SU-DHL-6 (cell line): ENCODE measurements at regions not wholly inside any gene's neighbourhood (a gene's known extent, or its start where the extent isn't known, plus 50 kb on each side); places are given as distances from the start of the nearest gene placed in this dataset.

Experiments
- EZH2phosphoT487 ChIP-seq: fragments of 200-600 bp; sonication (generic), shearing (Covaris generic); conservative IDR thresholded peaks from 2 replicates; pipeline ENCODE4 v1.6.1; 2018; ENCODE audit warnings: mild to moderate bottlenecking, antibody characterized with exemption, low read length, moderate library complexity, mixed read lengths
- TF ChIP-seq, protein P1 (sequence below): fragments of 200-600 bp; sonication (generic); IDR thresholded peaks from one replicate; pipeline ENCODE4 v1.5.1; 2017; ENCODE audit warnings: antibody characterized with exemption, mild to moderate bottlenecking, low read length, moderate library complexity; ENCODE audit not compliant: insufficient read depth, poor library complexity, severe bottlenecking

DNA sequence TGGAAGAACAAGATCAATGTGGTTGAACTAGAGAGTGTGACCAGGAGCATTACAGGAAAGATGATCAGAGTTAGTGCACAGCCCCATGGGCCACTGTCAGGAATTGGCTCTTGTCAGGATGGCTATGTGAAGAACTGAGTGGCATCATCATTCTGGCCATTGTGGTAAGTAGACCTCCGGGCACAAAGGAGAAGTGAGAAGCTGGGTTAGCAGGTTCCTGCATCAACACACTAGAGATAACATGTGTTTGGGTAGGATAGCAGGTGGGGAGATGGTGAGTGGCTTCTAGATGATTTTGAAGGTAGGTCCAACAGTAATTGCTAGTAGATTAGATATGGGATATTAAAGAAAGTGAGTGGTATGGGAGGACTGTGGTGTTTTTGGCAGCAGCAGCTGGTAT is 408.2 kb downstream of the TSN start:
- TF ChIP-seq, protein P1, sequence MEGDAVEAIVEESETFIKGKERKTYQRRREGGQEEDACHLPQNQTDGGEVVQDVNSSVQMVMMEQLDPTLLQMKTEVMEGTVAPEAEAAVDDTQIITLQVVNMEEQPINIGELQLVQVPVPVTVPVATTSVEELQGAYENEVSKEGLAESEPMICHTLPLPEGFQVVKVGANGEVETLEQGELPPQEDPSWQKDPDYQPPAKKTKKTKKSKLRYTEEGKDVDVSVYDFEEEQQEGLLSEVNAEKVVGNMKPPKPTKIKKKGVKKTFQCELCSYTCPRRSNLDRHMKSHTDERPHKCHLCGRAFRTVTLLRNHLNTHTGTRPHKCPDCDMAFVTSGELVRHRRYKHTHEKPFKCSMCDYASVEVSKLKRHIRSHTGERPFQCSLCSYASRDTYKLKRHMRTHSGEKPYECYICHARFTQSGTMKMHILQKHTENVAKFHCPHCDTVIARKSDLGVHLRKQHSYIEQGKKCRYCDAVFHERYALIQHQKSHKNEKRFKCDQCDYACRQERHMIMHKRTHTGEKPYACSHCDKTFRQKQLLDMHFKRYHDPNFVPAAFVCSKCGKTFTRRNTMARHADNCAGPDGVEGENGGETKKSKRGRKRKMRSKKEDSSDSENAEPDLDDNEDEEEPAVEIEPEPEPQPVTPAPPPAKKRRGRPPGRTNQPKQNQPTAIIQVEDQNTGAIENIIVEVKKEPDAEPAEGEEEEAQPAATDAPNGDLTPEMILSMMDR = no peak
- TF ChIP-seq EZH2phosphoT487 = no peak
